HG03066 (cell line): ENCODE measurements at regions not wholly inside any gene's neighbourhood (a gene's known extent, or its start where the extent isn't known, plus 50 kb on each side); places are given as distances from the start of the nearest gene placed in this dataset.
"Not testable (repeated sequence)": the region's sequence is repeated elsewhere in the genome, so short reads cannot be mapped to it uniquely, and the experiment has no call there.

Experiments
- ATAC-seq: cut with Tn5 transposase; IDR thresholded peaks from one replicate; pipeline ENCODE4 v1.9.1; 2021; ENCODE audit warnings: low read depth; ENCODE audit not compliant: unreplicated experiment

- no peak for ATAC-seq
Observed at GRCh38 chr13:81393721-81394120, 1052.8 kb upstream of the SPRY2 start.

GRCh38 chr13:81393110-81393509 is 1052.2 kb upstream of the SPRY2 start:
- ATAC-seq = no peak

- ATAC-seq = no peak
Observed at GRCh38 chr13:81388400-81388799, 1047.5 kb upstream of the SPRY2 start.

GRCh38 chr13:81383444-81383843 is 1042.5 kb upstream of the SPRY2 start:
- ATAC-seq = no peak

GRCh38 chr13:81382246-81382645 is 1041.3 kb upstream of the SPRY2 start:
- ATAC-seq = no peak

GRCh38 chr13:81381560-81381959 is 1040.6 kb upstream of the SPRY2 start:
- no peak for ATAC-seq

- ATAC-seq = no peak
Observed at GRCh38 chr13:81379183-81379582, 1038.3 kb upstream of the SPRY2 start.

- ATAC-seq = no peak
Observed at GRCh38 chr13:81377921-81378320, 1037.0 kb upstream of the SPRY2 start.

- ATAC-seq = no peak
Observed at GRCh38 chr13:81375709-81376108, 1034.8 kb upstream of the SPRY2 start.

- not testable (repeated sequence) for ATAC-seq
Observed at GRCh38 chr13:81362711-81363110, 1021.8 kb upstream of the SPRY2 start.

GRCh38 chr13:81350056-81350455 is 1009.1 kb upstream of the SPRY2 start:
- no peak for ATAC-seq

- not testable (repeated sequence) for ATAC-seq
Observed at GRCh38 chr13:81340118-81341069, 999.5 kb upstream of the SPRY2 start.

GRCh38 chr13:81339666-81340065 is 998.7 kb upstream of the SPRY2 start:
- not testable (repeated sequence) for ATAC-seq

- ATAC-seq = no peak
Observed at GRCh38 chr13:81334481-81334880, 993.6 kb upstream of the SPRY2 start.

- no peak for ATAC-seq
Observed at GRCh38 chr13:81326913-81327312, 986.0 kb upstream of the SPRY2 start.

- ATAC-seq = no peak
Observed at GRCh38 chr13:81320516-81320915, 979.6 kb upstream of the SPRY2 start.

- no peak for ATAC-seq
Observed at GRCh38 chr13:81319351-81319750, 978.4 kb upstream of the SPRY2 start.

GRCh38 chr13:81318231-81319019 is 977.5 kb upstream of the SPRY2 start:
- ATAC-seq = no peak

- no peak for ATAC-seq
Observed at GRCh38 chr13:81314461-81314860, 973.5 kb upstream of the SPRY2 start.

GRCh38 chr13:81305928-81306327 is 965.0 kb upstream of the SPRY2 start:
- no peak for ATAC-seq

- ATAC-seq = no peak
Observed at GRCh38 chr13:81304121-81304659, 963.3 kb upstream of the SPRY2 start.
